ENCODE measurements at regions not wholly inside any gene's neighbourhood (a gene's known extent, or its start where the extent isn't known, plus 50 kb on each side); places are given as distances from the start of the nearest gene placed in this dataset.

- FAIRE-seq (no peak), DNase-seq (ENCODE audit: insufficient read length, low spot score) (no peak)
- no peak for TF ChIP-seq CTCF (IDR thresholded peaks at IDR 0.05; ENCODE audit: insufficient read depth, missing control alignments)
These were observed 93.7 kb downstream of the OAT start for GRCh38 chr10:124324856-124325632.

- FAIRE-seq (no peak), DNase-seq (ENCODE audit: insufficient read length, low spot score) (no peak)
- TF ChIP-seq CTCF (IDR thresholded peaks at IDR 0.05; ENCODE audit: insufficient read depth, missing control alignments): no peak
These were observed 94.3 kb downstream of the OAT start for GRCh38 chr10:124324451-124324850.

- TF ChIP-seq CTCF (IDR thresholded peaks at IDR 0.05; ENCODE audit: insufficient read depth, missing control alignments): no peak
- DNase-seq (ENCODE audit: insufficient read length, low spot score) (no peak), FAIRE-seq (no peak)
These were observed 94.9 kb downstream of the OAT start for GRCh38 chr10:124323806-124324205.

GRCh38 chr10:124323111-124323725, 95.5 kb downstream of the OAT start:
- no peak for TF ChIP-seq CTCF (IDR thresholded peaks at IDR 0.05; ENCODE audit: insufficient read depth, missing control alignments)
- DNase-seq (ENCODE audit: insufficient read length, low spot score) (no peak), FAIRE-seq (no peak)

- FAIRE-seq (no peak), DNase-seq (ENCODE audit: insufficient read length, low spot score) (no peak)
- TF ChIP-seq CTCF (IDR thresholded peaks at IDR 0.05; ENCODE audit: insufficient read depth, missing control alignments): no peak
These were observed 96.3 kb downstream of the OAT start for GRCh38 chr10:124322191-124322980.

GRCh38 chr10:124321433-124322089, 97.2 kb downstream of the OAT start:
- no peak for FAIRE-seq
- TF ChIP-seq CTCF (IDR thresholded peaks at IDR 0.05; ENCODE audit: insufficient read depth, missing control alignments): no peak
- no peak for DNase-seq (ENCODE audit: insufficient read length, low spot score)

All from D721Med (cell line).